ENCODE measurements at regions not wholly inside any gene's neighbourhood (a gene's known extent, or its start where the extent isn't known, plus 50 kb on each side); places are given as distances from the start of the nearest gene placed in this dataset.

GRCh38 chr4:108272046-108272445 is 103.3 kb upstream of the LEF1 start:
- no peak for DNase-seq
- Mint-ChIP-seq H3K27ac (ENCODE audit: unreplicated experiment) (no peak overlapping the region), H3K36me3 (ENCODE audit: unreplicated experiment) (no peaks in the 10 kb centered on the region), H3K4me1 (ENCODE audit: low read depth, unreplicated experiment) (peaks cover 21% of the 10 kb centered on the region), H3K27me3 (ENCODE audit: unreplicated experiment) (peaks cover 2% of the 10 kb centered on the region), H3K9me3 (ENCODE audit: unreplicated experiment) (peaks cover 1% of the 10 kb centered on the region), H3K4me3 (ENCODE audit: unreplicated experiment) (peak overlapping the region; percentile 35)
- TF ChIP-seq, protein P1, sequence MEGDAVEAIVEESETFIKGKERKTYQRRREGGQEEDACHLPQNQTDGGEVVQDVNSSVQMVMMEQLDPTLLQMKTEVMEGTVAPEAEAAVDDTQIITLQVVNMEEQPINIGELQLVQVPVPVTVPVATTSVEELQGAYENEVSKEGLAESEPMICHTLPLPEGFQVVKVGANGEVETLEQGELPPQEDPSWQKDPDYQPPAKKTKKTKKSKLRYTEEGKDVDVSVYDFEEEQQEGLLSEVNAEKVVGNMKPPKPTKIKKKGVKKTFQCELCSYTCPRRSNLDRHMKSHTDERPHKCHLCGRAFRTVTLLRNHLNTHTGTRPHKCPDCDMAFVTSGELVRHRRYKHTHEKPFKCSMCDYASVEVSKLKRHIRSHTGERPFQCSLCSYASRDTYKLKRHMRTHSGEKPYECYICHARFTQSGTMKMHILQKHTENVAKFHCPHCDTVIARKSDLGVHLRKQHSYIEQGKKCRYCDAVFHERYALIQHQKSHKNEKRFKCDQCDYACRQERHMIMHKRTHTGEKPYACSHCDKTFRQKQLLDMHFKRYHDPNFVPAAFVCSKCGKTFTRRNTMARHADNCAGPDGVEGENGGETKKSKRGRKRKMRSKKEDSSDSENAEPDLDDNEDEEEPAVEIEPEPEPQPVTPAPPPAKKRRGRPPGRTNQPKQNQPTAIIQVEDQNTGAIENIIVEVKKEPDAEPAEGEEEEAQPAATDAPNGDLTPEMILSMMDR (IDR thresholded peaks at IDR 0.05; ENCODE audit: partially characterized antibody, unreplicated experiment), result no peak

DNA sequence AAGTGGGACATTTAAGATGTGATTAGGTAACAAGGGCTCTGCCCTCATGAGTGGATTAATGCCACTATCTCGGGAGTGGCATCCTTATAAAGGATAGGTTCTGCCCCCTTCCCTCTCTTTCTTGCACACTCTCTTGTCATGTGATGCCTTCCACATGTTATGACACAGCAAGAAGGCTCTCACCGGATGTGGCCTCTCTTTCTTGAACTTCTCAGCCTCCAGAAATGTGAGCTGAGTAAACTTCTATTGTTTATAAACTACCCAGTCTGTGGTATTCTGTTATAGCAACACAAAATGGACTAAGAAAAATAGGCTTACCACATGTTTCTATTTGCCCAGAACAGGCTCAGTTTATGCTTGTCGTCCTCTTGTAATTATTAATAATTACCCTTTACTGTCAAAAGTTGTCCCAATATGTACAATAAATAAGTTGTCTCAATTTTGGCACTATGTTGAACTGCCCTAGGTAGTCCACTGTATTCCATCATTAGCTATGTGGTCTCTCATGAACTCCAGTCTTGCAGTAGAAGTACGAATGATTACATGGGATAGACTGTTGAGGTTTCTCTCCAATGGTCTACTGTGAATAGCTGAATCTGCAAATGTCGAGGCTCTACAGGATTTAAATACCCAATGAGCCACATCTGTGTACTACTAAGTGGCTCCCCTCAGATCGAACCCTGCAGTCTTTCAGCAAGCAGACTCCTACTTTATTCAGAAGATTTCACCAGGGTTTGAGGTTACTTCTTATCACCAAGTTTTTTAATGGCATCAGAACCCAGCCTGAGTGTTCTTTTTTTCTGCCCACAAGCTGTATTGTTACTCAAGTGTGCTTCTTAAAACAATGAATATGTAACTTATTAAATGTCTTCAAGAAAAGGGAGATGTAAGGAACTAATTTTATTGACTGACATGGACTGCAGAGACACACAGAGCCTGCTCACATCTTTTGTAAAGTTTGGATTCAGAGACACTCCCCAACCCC is 102.0 kb upstream of the LEF1 start:
- peaks cover 2% of the 10 kb centered on the region for H3K27me3 Mint-ChIP-seq (ENCODE audit: unreplicated experiment)
- H3K9me3 Mint-ChIP-seq (ENCODE audit: unreplicated experiment), result peaks cover 1% of the 10 kb centered on the region
- H3K27ac Mint-ChIP-seq (ENCODE audit: unreplicated experiment), result no peak overlapping the region
- peaks cover 21% of the 10 kb centered on the region for H3K4me1 Mint-ChIP-seq (ENCODE audit: low read depth, unreplicated experiment)
- no peak for DNase-seq
- no peak overlapping the region for H3K4me3 Mint-ChIP-seq (ENCODE audit: unreplicated experiment)
- H3K36me3 Mint-ChIP-seq (ENCODE audit: unreplicated experiment), result no peaks in the 10 kb centered on the region
- TF ChIP-seq, protein P1 (IDR thresholded peaks at IDR 0.05; ENCODE audit: partially characterized antibody, unreplicated experiment), result no peak

DNA sequence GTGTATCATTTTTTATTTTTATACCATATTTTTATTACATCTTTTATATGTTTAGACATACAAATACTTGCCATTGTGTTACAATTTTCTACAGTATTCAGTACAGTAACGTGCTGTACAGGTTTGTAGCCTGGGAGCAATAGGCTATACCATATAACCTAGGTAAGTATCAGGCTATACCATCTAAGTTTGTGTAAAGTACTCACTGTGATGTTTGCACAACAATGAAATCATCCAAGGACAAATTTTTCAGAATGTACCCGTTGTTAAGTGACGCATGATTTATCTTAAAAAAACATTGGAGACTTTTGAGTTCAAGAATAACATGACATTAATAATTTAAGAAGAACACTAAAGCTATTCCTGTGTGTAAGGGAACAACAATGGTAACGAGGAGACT is 96.0 kb upstream of the LEF1 start:
- no peak overlapping the region for H3K4me3 Mint-ChIP-seq (ENCODE audit: unreplicated experiment)
- TF ChIP-seq, protein P1 (IDR thresholded peaks at IDR 0.05; ENCODE audit: partially characterized antibody, unreplicated experiment), result no peak
- DNase-seq, result no peak
- H3K27ac Mint-ChIP-seq (ENCODE audit: unreplicated experiment), result no peak overlapping the region
- no peaks in the 10 kb centered on the region for H3K27me3 Mint-ChIP-seq (ENCODE audit: unreplicated experiment)
- H3K36me3 Mint-ChIP-seq (ENCODE audit: unreplicated experiment), result no peaks in the 10 kb centered on the region
- peaks cover 1% of the 10 kb centered on the region for H3K9me3 Mint-ChIP-seq (ENCODE audit: unreplicated experiment)
- H3K4me1 Mint-ChIP-seq (ENCODE audit: low read depth, unreplicated experiment), result peaks cover 8% of the 10 kb centered on the region

- Mint-ChIP-seq H3K27me3 (ENCODE audit: unreplicated experiment) (no peaks in the 10 kb centered on the region), H3K9me3 (ENCODE audit: unreplicated experiment) (no peaks in the 10 kb centered on the region), H3K36me3 (ENCODE audit: unreplicated experiment) (no peaks in the 10 kb centered on the region), H3K4me1 (ENCODE audit: low read depth, unreplicated experiment) (peaks cover 8% of the 10 kb centered on the region), H3K27ac (ENCODE audit: unreplicated experiment) (no peak overlapping the region), H3K4me3 (ENCODE audit: unreplicated experiment) (no peak overlapping the region)
- TF ChIP-seq, protein P1 (IDR thresholded peaks at IDR 0.05; ENCODE audit: partially characterized antibody, unreplicated experiment), result no peak
- DNase-seq, result no peak
These were observed 94.3 kb upstream of the LEF1 start for GRCh38 chr4:108263057-108263456.

DNA sequence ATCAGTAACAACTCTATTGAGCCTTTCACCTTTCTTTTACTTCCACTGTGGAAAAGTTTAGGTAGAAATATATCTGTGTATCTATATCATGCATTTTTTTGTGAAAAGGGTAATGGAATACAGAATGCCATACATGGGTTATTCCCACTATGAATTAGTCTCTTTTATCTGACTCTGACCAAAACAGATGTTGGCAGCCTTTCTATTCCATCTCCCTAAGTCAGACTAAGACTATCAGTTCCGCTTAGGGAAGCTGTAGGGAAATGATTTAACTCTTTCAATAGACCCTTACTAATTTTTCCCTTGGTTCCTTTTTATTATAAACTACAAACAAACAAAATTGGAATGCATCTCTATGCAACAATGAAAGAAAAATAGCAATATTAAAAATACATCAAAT is 92.3 kb upstream of the LEF1 start:
- peaks cover 8% of the 10 kb centered on the region for H3K4me1 Mint-ChIP-seq (ENCODE audit: low read depth, unreplicated experiment)
- H3K27ac Mint-ChIP-seq (ENCODE audit: unreplicated experiment), result no peak overlapping the region
- DNase-seq, result no peak
- no peak overlapping the region for H3K4me3 Mint-ChIP-seq (ENCODE audit: unreplicated experiment)
- H3K36me3 Mint-ChIP-seq (ENCODE audit: unreplicated experiment), result no peaks in the 10 kb centered on the region
- TF ChIP-seq, protein P1 (IDR thresholded peaks at IDR 0.05; ENCODE audit: partially characterized antibody, unreplicated experiment), result no peak
- H3K27me3 Mint-ChIP-seq (ENCODE audit: unreplicated experiment), result no peaks in the 10 kb centered on the region
- H3K9me3 Mint-ChIP-seq (ENCODE audit: unreplicated experiment), result no peaks in the 10 kb centered on the region
